K562 (cell line): ENCODE measurements at regions not wholly inside any gene's neighbourhood (a gene's known extent, or its start where the extent isn't known, plus 50 kb on each side); places are given as distances from the start of the nearest gene placed in this dataset.

Source experiments
- CBX5 ChIP-seq: IDR thresholded peaks from 2 replicates; pipeline ENCODE4 v1.6.1; 2014; ENCODE audit warnings: low read depth, borderline replicate concordance
- EHMT2 ChIP-seq: fragments of 450-650 bp; IDR thresholded peaks from 2 replicates; pipeline ENCODE4 v1.6.1; 2018; ENCODE audit warnings: antibody characterized with exemption
- ELF4 ChIP-seq: fragments of 450-650 bp; formaldehyde crosslinking; IDR thresholded peaks from 2 replicates; pipeline ENCODE4 v1.4.0; 2022; ENCODE audit warnings: missing genetic modification characterization
- ERF ChIP-seq: fragments of 450-650 bp; formaldehyde crosslinking; IDR thresholded peaks from 2 replicates; pipeline ENCODE4 v1.4.0; 2020; ENCODE audit warnings: mild to moderate bottlenecking, mixed read lengths
- EZH2 ChIP-seq: IDR thresholded peaks from 2 replicates; pipeline ENCODE4 v1.6.1; 2012; ENCODE audit warnings: low read depth, mild to moderate bottlenecking, inconsistent platforms, low read length, borderline replicate concordance
- FOXJ3 ChIP-seq: sonication (generic); formaldehyde crosslinking; IDR thresholded peaks from 2 replicates; pipeline ENCODE4 v1.4.0; 2020; ENCODE audit warnings: mild to moderate bottlenecking, missing genetic modification reagents
- FOXP1 ChIP-seq: sonication (generic); formaldehyde crosslinking; IDR thresholded peaks from 2 replicates; pipeline ENCODE4 v1.8.0; 2022; ENCODE audit warnings: mild to moderate bottlenecking, missing genetic modification reagents
- GTF2F1 ChIP-seq: IDR thresholded peaks from 2 replicates; pipeline ENCODE4 v1.6.1; 2011; ENCODE audit warnings: low read depth, low read length, improper control_type of control experiment
- HIVEP1 ChIP-seq: fragments of 250-450 bp; sonication (Bioruptor Pico); IDR thresholded peaks from 2 replicates; pipeline ENCODE4 v1.4.0; 2020; ENCODE audit warnings: mild to moderate bottlenecking
- KLF10 ChIP-seq: fragments of 250-450 bp; sonication (Bioruptor Pico); IDR thresholded peaks from 2 replicates; pipeline ENCODE4 v1.6.1; 2021; ENCODE audit warnings: matching md5 sums
- NCOR1 ChIP-seq: fragments of 450-650 bp; IDR thresholded peaks from 2 replicates; pipeline ENCODE4 v1.6.1; 2016; ENCODE audit warnings: mild to moderate bottlenecking, moderate library complexity
- RBM34 ChIP-seq: fragments of 200-400 bp; formaldehyde crosslinking; IDR thresholded peaks from 2 replicates; pipeline ENCODE4 v1.6.1; 2018; ENCODE audit warnings: low read length, borderline replicate concordance; ENCODE audit not compliant: insufficient read depth
- SP1 ChIP-seq: sonication (generic); formaldehyde crosslinking; IDR thresholded peaks from 2 replicates; pipeline ENCODE4 v1.8.1; 2022; ENCODE audit warnings: mild to moderate bottlenecking, missing genetic modification reagents
- TF ChIP-seq, protein P1 (sequence below), 2 experiments: fragments of 450-650 bp; IDR thresholded peaks; 2 replicates each; pipeline ENCODE4 v1.6.1; 2016; ENCODE audit warnings: mild to moderate bottlenecking in 2 of 2, borderline replicate concordance in 1 of 2, low read depth in 1 of 2, moderate library complexity in 1 of 2
- TF ChIP-seq, protein P2 (sequence below): fragments of 250-450 bp; sonication (Bioruptor Pico); IDR thresholded peaks from 2 replicates; pipeline ENCODE4 v1.8.0; 2021; ENCODE audit warnings: moderate library complexity, mild to moderate bottlenecking, inconsistent platforms
- TF ChIP-seq, protein P3 (sequence below): sonication (generic); formaldehyde crosslinking; IDR thresholded peaks from 2 replicates; pipeline ENCODE4 v1.8.0; 2022; ENCODE audit warnings: missing genetic modification reagents, mild to moderate bottlenecking, moderate library complexity, borderline replicate concordance
- TF ChIP-seq, protein P4 (sequence below): fragments of 450-650 bp; formaldehyde crosslinking; IDR thresholded peaks from 2 replicates; pipeline ENCODE4 v1.4.0; 2022; ENCODE audit warnings: missing genetic modification characterization

DNA sequence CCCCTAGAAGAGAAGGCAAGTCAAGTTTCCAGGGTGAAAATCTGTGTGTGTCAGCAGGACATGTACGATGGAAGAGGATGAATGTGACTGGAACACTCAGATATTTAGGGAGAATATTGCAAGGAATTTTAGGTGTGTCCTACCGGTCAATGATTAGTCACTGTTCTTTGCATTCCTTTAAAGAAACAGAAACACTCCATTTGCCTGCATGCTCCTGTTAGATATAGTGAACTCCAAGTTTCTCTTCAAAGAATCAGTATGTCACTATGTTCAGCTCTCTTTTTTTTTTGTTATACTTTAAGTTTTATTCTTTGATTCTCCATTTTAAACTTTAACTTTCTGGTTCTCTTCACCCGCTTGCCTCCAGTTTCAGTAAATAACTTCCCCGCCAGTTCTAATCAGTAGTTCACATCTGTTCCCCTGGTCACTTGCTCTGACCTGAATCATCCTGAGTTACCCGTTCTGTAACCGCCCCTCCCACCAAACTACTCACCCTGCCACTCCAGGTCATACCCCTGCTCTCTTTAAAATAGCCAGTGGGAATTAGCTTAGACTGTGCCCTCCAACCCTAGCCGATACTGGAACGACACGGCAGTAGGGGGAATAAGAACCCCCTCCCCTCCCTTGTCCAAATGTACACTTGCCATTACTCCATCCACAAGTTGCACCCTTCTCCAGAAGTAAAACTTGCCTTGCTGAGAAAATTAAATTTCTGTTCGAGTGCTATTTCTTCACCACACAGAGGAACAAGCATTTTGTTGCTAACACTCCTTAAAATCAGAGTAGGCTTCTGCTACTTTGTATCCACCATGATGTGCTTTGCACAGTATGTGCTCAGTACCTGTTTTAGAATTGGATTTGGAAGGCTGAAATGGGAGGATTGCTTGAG is 268.4 kb downstream of the METTL4 start (continued):
- TF ChIP-seq, protein P1, sequence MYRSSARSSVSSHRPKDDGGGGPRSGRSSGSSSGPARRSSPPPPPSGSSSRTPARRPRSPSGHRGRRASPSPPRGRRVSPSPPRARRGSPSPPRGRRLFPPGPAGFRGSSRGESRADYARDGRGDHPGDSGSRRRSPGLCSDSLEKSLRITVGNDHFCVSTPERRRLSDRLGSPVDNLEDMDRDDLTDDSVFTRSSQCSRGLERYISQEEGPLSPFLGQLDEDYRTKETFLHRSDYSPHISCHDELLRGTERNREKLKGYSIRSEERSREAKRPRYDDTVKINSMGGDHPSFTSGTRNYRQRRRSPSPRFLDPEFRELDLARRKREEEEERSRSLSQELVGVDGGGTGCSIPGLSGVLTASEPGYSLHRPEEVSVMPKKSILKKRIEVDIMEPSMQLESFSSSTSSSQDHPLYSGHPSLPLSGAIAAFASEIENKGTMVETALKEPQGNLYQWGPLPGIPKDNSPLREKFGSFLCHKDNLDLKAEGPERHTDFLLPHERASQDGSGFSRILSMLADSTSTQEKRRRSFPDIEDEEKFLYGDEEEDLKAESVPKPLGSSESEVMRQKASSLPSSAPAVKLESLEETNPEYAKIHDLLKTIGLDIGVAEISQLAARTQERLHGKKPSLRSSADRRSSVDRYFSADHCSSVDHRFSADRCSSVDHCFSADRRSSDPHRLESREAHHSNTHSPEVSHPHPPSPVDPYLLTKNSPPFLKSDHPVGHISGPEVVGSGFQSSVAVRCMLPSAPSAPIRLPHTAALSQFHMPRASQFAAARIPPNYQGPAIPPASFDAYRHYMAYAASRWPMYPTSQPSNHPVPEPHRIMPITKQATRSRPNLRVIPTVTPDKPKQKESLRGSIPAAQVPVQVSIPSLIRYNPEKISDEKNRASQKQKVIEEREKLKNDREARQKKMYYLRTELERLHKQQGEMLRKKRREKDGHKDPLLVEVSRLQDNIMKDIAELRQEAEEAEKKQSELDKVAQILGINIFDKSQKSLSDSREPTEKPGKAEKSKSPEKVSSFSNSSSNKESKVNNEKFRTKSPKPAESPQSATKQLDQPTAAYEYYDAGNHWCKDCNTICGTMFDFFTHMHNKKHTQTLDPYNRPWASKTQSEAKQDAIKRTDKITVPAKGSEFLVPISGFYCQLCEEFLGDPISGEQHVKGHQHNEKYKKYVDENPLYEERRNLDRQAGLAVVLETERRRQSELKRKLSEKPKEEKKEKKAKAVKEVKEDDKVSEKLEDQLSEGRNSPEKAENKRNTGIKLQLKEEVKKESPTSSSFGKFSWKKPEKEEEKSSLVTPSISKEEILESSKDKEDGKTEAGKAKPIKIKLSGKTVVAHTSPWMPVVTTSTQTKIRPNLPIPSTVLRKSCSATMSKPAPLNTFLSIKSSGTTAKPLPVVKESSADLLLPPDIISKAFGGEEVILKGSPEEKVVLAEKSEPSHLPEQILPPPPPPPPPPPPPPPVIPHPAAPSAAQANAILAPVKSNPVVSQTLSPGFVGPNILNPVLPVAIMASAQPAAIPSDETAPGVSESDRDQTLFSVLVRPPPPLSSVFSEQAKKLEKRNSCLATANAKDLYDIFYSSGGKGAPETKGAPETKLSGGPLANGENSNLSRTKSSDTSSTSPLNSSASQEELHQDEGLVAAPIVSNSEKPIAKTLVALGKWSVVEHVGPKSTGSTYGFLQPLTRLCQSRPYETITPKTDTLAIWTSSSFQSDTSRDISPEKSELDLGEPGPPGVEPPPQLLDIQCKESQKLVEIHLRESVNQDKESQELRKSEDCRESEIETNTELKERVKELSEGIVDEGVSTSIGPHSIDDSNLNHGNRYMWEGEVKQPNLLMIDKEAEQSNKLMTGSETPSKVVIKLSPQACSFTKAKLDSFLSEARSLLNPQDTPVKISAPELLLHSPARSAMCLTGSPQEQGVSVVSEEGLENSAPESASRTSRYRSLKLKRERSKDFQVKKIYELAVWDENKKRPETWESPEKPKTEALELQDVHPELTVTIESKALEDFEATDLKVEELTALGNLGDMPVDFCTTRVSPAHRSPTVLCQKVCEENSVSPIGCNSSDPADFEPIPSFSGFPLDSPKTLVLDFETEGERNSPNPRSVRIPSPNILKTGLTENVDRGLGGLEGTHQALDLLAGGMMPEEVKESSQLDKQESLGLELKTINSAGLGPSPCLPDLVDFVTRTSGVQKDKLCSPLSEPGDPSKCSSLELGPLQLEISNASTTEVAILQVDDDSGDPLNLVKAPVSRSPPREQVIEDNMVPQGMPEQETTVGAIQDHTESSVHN (IDR thresholded peaks at IDR 0.05; ENCODE audit: borderline replicate concordance in 1 of 2, low read depth in 1 of 2): peak in 1 of 2 experiments; percentile 83; a peak in 2 of 4 replicates
- TF ChIP-seq SP1 (CRISPR knock-in tag) (no peak), ERF (CRISPR knock-in tag) (no peak), RBM34 (no peak), FOXP1 (CRISPR knock-in tag) (no peak), NCOR1 (peak; percentile 85), GTF2F1 (no peak), EZH2 (no peak), HIVEP1 (CRISPR knock-in tag) (no peak), CBX5 (no peak), KLF10 (CRISPR knock-in tag) (no peak), FOXJ3 (no peak), ELF4 (CRISPR knock-in tag) (peak; percentile 48; the same call in 1 of the 2 replicates), EHMT2 (no peak)
- TF ChIP-seq, protein P2, sequence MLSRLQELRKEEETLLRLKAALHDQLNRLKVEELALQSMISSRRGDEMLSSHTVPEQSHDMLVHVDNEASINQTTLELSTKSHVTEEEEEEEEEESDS: no peak
- TF ChIP-seq, protein P3, sequence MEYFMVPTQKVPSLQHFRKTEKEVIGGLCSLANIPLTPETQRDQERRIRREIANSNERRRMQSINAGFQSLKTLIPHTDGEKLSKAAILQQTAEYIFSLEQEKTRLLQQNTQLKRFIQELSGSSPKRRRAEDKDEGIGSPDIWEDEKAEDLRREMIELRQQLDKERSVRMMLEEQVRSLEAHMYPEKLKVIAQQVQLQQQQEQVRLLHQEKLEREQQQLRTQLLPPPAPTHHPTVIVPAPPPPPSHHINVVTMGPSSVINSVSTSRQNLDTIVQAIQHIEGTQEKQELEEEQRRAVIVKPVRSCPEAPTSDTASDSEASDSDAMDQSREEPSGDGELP (CRISPR knock-in tag): no peak
- TF ChIP-seq, protein P4, sequence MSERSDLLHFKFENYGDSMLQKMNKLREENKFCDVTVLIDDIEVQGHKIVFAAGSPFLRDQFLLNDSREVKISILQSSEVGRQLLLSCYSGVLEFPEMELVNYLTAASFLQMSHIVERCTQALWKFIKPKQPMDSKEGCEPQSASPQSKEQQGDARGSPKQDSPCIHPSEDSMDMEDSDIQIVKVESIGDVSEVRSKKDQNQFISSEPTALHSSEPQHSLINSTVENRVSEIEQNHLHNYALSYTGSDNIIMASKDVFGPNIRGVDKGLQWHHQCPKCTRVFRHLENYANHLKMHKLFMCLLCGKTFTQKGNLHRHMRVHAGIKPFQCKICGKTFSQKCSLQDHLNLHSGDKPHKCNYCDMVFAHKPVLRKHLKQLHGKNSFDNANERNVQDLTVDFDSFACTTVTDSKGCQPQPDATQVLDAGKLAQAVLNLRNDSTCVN (CRISPR knock-in tag): no peak
